ENCODE measurements at regions not wholly inside any gene's neighbourhood (a gene's known extent, or its start where the extent isn't known, plus 50 kb on each side); places are given as distances from the start of the nearest gene placed in this dataset.
"Not testable (repeated sequence)": the region's sequence is repeated elsewhere in the genome, so short reads cannot be mapped to it uniquely, and the experiment has no call there.

- H4K20me1 ChIP-seq (ENCODE audit: low read length), result no peaks in the 10 kb centered on the region
- H3F3A ChIP-seq (ENCODE audit: low read length, unreplicated experiment), result no peaks in the 10 kb centered on the region
- H3K4me3 ChIP-seq (ENCODE audit: low read length), result no peak overlapping the region
- H3K9me3 ChIP-seq (ENCODE audit: low read length), result no peaks in the 10 kb centered on the region
- no peak for DNase-seq
- POLR2A ChIA-PET (ENCODE audit: unreplicated experiment), result no interaction called here
- no peaks in the 10 kb centered on the region for H3K27me3 ChIP-seq (ENCODE audit: low read length)
- H3K27ac ChIP-seq (ENCODE audit: low read length), result no peak overlapping the region
- H2AFZ ChIP-seq (ENCODE audit: low read length), result no peak overlapping the region
- H3K9ac ChIP-seq (ENCODE audit: low read length), result no peak overlapping the region
- ATAC-seq, result no peak
- H3K9me2 ChIP-seq (replicated peaks; ENCODE audit: low read length), result no peaks in the 10 kb centered on the region
- no peaks in the 10 kb centered on the region for H3K4me1 ChIP-seq (ENCODE audit: insufficient read depth, low read length)
- BruUV-seq (replicated peaks), result no TSS peak
- CTCF ChIA-PET, result no interaction called here
- intact Hi-C loops (cut with micrococcal nuclease), result no loop called here
- TF ChIP-seq CTCF (conservative IDR thresholded peaks at IDR 0.05; ENCODE audit: low read depth, low read length) (no peak), EZH2phosphoT487 (IDR thresholded peaks at IDR 0.05; ENCODE audit: borderline replicate concordance, low read length) (no peak), EZH2 (IDR thresholded peaks at IDR 0.05; ENCODE audit: low read length, unreplicated experiment) (no peak)
- H3K4me2 ChIP-seq (ENCODE audit: low read length), result no peak overlapping the region
- no peaks in the 10 kb centered on the region for H3K36me3 ChIP-seq (ENCODE audit: low read depth, low read length)
- no peaks in the 10 kb centered on the region for H3K79me2 ChIP-seq (ENCODE audit: low read length)
These were observed 190.3 kb upstream of the KCNMB2 start for GRCh38 chr3:178345944-178346343.

DNA sequence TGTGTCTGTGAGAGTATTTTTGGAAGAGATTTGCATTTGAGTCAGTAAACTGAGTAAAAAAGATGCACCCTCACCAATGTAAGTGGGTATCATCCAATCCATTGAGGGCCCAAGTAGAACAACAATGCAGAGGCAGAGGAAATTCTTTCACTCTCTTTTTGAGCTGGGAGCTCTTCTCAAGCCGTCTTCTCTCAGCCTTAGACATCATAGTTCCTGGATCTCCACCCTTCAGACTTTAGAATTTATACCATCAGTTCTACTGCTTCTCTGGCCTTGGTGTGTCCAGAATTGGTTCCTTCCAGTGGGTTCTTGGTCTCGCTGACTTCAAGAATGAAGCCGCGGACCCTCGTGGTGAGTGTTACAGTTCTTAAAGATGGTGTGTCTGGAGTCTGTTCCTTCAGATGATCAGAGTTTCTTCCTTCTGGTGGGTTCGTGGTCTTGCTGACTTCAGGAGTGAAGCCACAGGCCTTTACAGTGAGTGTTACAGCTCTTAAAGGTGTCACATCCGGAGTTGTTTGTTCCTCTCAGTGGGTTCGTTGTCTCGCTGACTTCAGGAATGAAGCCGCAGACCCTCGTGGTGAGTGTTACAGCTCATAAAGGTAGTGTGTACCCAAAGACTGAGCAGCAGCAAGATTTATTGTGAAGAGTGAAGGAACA, 187.5 kb upstream of the KCNMB2 start:
- DNase-seq; H3K9ac ChIP-seq (ENCODE audit: low read length); H3K4me1 ChIP-seq (ENCODE audit: insufficient read depth, low read length); H3K4me2 ChIP-seq (ENCODE audit: low read length); BruUV-seq (replicated peaks); H3K27ac ChIP-seq (ENCODE audit: low read length); intact Hi-C loops (cut with micrococcal nuclease); ATAC-seq; H3K4me3 ChIP-seq (ENCODE audit: low read length); H3K79me2 ChIP-seq (ENCODE audit: low read length); H3K36me3 ChIP-seq (ENCODE audit: low read depth, low read length); H4K20me1 ChIP-seq (ENCODE audit: low read length); POLR2A ChIA-PET (ENCODE audit: unreplicated experiment); CTCF ChIA-PET; H3K9me3 ChIP-seq (ENCODE audit: low read length); H2AFZ ChIP-seq (ENCODE audit: low read length); H3K27me3 ChIP-seq (ENCODE audit: low read length); H3K9me2 ChIP-seq (replicated peaks; ENCODE audit: low read length); H3F3A ChIP-seq (ENCODE audit: low read length, unreplicated experiment): not testable (repeated sequence)

GRCh38 chr3:178349218-178349596, 187.0 kb upstream of the KCNMB2 start:
- H3K4me3 ChIP-seq (ENCODE audit: low read length); H3K27me3 ChIP-seq (ENCODE audit: low read length); H3K9me2 ChIP-seq (replicated peaks; ENCODE audit: low read length); H3F3A ChIP-seq (ENCODE audit: low read length, unreplicated experiment); BruUV-seq (replicated peaks); H3K4me1 ChIP-seq (ENCODE audit: insufficient read depth, low read length); H3K36me3 ChIP-seq (ENCODE audit: low read depth, low read length); H3K9ac ChIP-seq (ENCODE audit: low read length); intact Hi-C loops (cut with micrococcal nuclease); H4K20me1 ChIP-seq (ENCODE audit: low read length); H3K27ac ChIP-seq (ENCODE audit: low read length); H2AFZ ChIP-seq (ENCODE audit: low read length); H3K9me3 ChIP-seq (ENCODE audit: low read length); H3K79me2 ChIP-seq (ENCODE audit: low read length); H3K4me2 ChIP-seq (ENCODE audit: low read length); DNase-seq; CTCF ChIA-PET; POLR2A ChIA-PET (ENCODE audit: unreplicated experiment); ATAC-seq: not testable (repeated sequence)

DNA sequence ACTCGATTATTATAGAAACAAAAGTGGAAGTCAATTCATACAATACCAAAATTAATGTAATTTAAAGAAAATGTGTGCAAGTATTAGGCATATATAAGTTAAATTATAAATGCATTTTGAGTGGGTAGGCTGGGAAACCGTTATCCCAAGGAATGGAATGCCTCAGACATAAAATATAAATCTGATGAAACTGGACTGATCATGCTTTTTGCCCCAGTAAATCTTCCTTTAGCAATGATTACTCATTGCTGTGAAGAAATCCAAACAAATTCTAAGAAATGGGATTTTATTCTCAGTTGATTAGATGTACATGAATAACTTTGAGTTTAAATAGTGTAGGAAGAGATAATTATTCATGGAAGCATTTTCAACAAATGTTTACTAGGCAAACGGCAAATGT, 185.5 kb upstream of the KCNMB2 start:
- Histone ChIP-seq H3K9me2 (replicated peaks; ENCODE audit: low read length) (no peaks in the 10 kb centered on the region), H3K4me3 (ENCODE audit: low read length) (no peak overlapping the region), H3K4me1 (ENCODE audit: insufficient read depth, low read length) (peaks cover 6% of the 10 kb centered on the region), H3K4me2 (ENCODE audit: low read length) (no peak overlapping the region), H3K27me3 (ENCODE audit: low read length) (no peaks in the 10 kb centered on the region), H3F3A (ENCODE audit: low read length, unreplicated experiment) (no peaks in the 10 kb centered on the region), H3K9ac (ENCODE audit: low read length) (no peak overlapping the region), H3K27ac (ENCODE audit: low read length) (no peak overlapping the region), H3K9me3 (ENCODE audit: low read length) (no peaks in the 10 kb centered on the region), H3K79me2 (ENCODE audit: low read length) (no peaks in the 10 kb centered on the region), H3K36me3 (ENCODE audit: low read depth, low read length) (no peaks in the 10 kb centered on the region), H4K20me1 (ENCODE audit: low read length) (no peaks in the 10 kb centered on the region), H2AFZ (ENCODE audit: low read length) (no peak overlapping the region)
- intact Hi-C loops (cut with micrococcal nuclease), result no loop called here
- no peak for TF ChIP-seq EZH2phosphoT487 (IDR thresholded peaks at IDR 0.05; ENCODE audit: borderline replicate concordance, low read length)
- TF ChIP-seq EZH2 (IDR thresholded peaks at IDR 0.05; ENCODE audit: low read length, unreplicated experiment), result no peak
- no peak for TF ChIP-seq CTCF (conservative IDR thresholded peaks at IDR 0.05; ENCODE audit: low read depth, low read length)
- no TSS peak for BruUV-seq (replicated peaks)
- POLR2A ChIA-PET (ENCODE audit: unreplicated experiment), result no interaction called here
- DNase-seq, result no peak
- CTCF ChIA-PET, result no interaction called here
- ATAC-seq, result no peak

Measured in PC-3 (cell line).